GM12875 (cell line): ENCODE measurements at regions not wholly inside any gene's neighbourhood (a gene's known extent, or its start where the extent isn't known, plus 50 kb on each side); places are given as distances from the start of the nearest gene placed in this dataset.

Experiments
- H3K4me3 ChIP-seq: one replicate; pipeline ENCODE4 v1.5.1; 2011; ENCODE audit warnings: low read depth, low read length, control low read depth
- TF ChIP-seq, protein P1 (sequence below): IDR thresholded peaks from 2 replicates; pipeline ENCODE4 v1.5.1; 2011; ENCODE audit warnings: low read depth, mild to moderate bottlenecking, control low read depth, inconsistent platforms, low read length, moderate library complexity, borderline replicate concordance; ENCODE audit not compliant: insufficient read depth

- no peak overlapping the region for H3K4me3 ChIP-seq
- TF ChIP-seq, protein P1, sequence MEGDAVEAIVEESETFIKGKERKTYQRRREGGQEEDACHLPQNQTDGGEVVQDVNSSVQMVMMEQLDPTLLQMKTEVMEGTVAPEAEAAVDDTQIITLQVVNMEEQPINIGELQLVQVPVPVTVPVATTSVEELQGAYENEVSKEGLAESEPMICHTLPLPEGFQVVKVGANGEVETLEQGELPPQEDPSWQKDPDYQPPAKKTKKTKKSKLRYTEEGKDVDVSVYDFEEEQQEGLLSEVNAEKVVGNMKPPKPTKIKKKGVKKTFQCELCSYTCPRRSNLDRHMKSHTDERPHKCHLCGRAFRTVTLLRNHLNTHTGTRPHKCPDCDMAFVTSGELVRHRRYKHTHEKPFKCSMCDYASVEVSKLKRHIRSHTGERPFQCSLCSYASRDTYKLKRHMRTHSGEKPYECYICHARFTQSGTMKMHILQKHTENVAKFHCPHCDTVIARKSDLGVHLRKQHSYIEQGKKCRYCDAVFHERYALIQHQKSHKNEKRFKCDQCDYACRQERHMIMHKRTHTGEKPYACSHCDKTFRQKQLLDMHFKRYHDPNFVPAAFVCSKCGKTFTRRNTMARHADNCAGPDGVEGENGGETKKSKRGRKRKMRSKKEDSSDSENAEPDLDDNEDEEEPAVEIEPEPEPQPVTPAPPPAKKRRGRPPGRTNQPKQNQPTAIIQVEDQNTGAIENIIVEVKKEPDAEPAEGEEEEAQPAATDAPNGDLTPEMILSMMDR, result no peak
Observed at GRCh38 chr4:180784940-180785339, 1458.3 kb upstream of the TENM3 start.

DNA sequence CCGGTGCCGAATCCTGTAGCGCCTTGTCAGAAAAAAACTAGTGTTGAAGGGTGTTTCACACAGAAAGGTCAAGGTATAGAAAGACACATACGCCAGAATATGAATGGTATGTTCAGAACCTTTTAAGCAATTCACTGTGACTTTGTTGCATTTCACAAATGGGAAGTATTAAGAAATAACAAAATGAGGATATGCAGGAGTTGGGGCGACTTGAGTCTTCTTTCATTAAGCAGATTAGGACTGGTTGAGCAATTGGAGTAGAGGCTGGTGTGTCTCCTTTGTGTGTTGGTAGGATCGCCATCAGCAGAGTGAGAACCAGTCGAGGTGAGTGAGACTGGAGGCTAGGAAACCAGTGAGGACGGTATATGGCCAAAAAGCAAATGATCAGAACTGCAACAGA, 1454.5 kb upstream of the TENM3 start:
- H3K4me3 ChIP-seq, result no peak overlapping the region
- TF ChIP-seq, protein P1, result no peak

- TF ChIP-seq, protein P1, result no peak
- H3K4me3 ChIP-seq, result no peak overlapping the region
Observed at GRCh38 chr4:180789929-180790328, 1453.3 kb upstream of the TENM3 start.

DNA sequence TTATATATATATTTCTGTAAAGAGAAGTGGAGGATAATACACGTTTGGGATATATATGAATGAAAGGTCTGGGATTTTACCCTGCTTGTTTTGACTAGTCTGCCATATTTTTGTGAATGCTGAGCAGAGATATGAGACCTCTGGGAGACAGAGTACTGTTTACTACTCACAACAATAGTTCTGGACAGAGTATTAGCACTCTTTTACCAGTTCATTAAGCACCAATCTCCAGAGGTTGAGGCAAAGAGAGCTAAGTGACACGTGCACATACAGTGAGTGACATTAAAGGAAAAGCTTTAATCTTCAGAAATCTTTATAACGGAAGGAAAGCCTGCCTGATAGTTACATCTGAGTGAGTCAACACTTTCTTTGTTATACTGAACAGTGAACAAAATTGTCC, 1452.7 kb upstream of the TENM3 start:
- TF ChIP-seq, protein P1, result no peak
- no peak overlapping the region for H3K4me3 ChIP-seq

DNA sequence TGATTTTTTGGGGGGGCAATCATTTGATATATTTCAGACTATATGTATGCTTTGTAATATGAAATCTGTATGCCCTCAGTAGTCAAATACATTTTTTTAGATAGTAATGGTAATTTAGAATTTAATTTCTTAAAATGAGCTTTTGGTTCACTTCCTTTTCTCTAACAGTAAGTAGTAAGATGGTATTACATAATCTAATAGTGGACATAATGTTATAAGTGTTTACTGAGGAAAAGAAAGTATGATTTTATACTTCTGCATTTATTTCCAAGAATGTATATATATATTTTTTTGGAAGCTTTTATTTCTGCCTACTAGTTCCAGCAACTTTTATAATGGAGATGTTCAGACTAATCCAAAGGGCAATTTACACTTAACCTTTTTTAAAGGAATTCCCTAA, 1450.7 kb upstream of the TENM3 start:
- TF ChIP-seq, protein P1, result no peak

GRCh38 chr4:180794333-180794732, 1448.9 kb upstream of the TENM3 start:
- no peak overlapping the region for H3K4me3 ChIP-seq
- TF ChIP-seq, protein P1, result no peak

More for the DNA sequence above, 1450.7 kb upstream of the TENM3 start:
- no peak overlapping the region for H3K4me3 ChIP-seq

GRCh38 chr4:180798036-180798577, 1445.1 kb upstream of the TENM3 start:
- TF ChIP-seq, protein P1, result no peak
- no peak overlapping the region for H3K4me3 ChIP-seq
